ENCODE measurements at regions not wholly inside any gene's neighbourhood (a gene's known extent, or its start where the extent isn't known, plus 50 kb on each side); places are given as distances from the start of the nearest gene placed in this dataset.

- Histone ChIP-seq H3K4me3 (ENCODE audit: low read length) (peak overlapping the region; percentile 57), H3K9ac (ENCODE audit: extremely low read depth, low read length, poor library complexity, severe bottlenecking) (no peak overlapping the region), H3K36me3 (ENCODE audit: control insufficient read depth, insufficient read depth, low read length) (no peaks in the 10 kb centered on the region), H3K9me3 (ENCODE audit: control insufficient read depth, low read length) (peaks cover 35% of the 10 kb centered on the region), H3K27me3 (ENCODE audit: control insufficient read depth, insufficient read depth, low read length, poor library complexity, severe bottlenecking) (no peaks in the 10 kb centered on the region), H3K4me1 (ENCODE audit: control insufficient read depth, insufficient read depth, low read length) (no peaks in the 10 kb centered on the region), H3K27ac (ENCODE audit: low read depth, low read length) (no peak overlapping the region)
- 83 to 100% methylated on average over 1 of the region's 2 CpGs for WGBS, 2 experiments (ENCODE audit: insufficient coverage in 1 of 2, insufficient read length in 1 of 2)
- Mint-ChIP-seq H3K4me3 (no peak overlapping the region), H3K27ac (no peak overlapping the region), H3K9me3 (peaks cover 36% of the 10 kb centered on the region), H3K36me3 (ENCODE audit: low read depth) (peaks cover 8% of the 10 kb centered on the region), H3K4me1 (peaks cover 9% of the 10 kb centered on the region), H3K27me3 (ENCODE audit: insufficient read depth) (no peaks in the 10 kb centered on the region)
- no peak for DNase-seq
- no peak for TF ChIP-seq CTCF (conservative IDR thresholded peaks at IDR 0.05)
Observed at GRCh38 chr1:219042769-219043168, 130.9 kb upstream of the LYPLAL1 start.

- no peaks in the 10 kb centered on the region for H3K36me3 ChIP-seq (ENCODE audit: control insufficient read depth, insufficient read depth, low read length)
- WGBS, 2 experiments (ENCODE audit: insufficient coverage in 1 of 2, insufficient read length in 1 of 2) = 95 to 100% methylated on average over 1 to 3 of the region's 3 CpGs
- Mint-ChIP-seq H3K4me3 (no peak overlapping the region), H3K36me3 (ENCODE audit: low read depth) (peaks cover 8% of the 10 kb centered on the region), H3K4me1 (peaks cover 4% of the 10 kb centered on the region), H3K27me3 (ENCODE audit: insufficient read depth) (no peaks in the 10 kb centered on the region), H3K27ac (no peak overlapping the region), H3K9me3 (peaks cover 18% of the 10 kb centered on the region)
- no peak overlapping the region for H3K9ac ChIP-seq (ENCODE audit: extremely low read depth, low read length, poor library complexity, severe bottlenecking)
- H3K9me3 ChIP-seq (ENCODE audit: control insufficient read depth, low read length) = peaks cover 21% of the 10 kb centered on the region
- no peak for TF ChIP-seq CTCF (conservative IDR thresholded peaks at IDR 0.05)
- no peak overlapping the region for H3K4me3 ChIP-seq (ENCODE audit: low read length)
- no peak for DNase-seq
- H3K4me1 ChIP-seq (ENCODE audit: control insufficient read depth, insufficient read depth, low read length) = no peaks in the 10 kb centered on the region
- no peak overlapping the region for H3K27ac ChIP-seq (ENCODE audit: low read depth, low read length)
- no peaks in the 10 kb centered on the region for H3K27me3 ChIP-seq (ENCODE audit: control insufficient read depth, insufficient read depth, low read length, poor library complexity, severe bottlenecking)
Observed at GRCh38 chr1:219045246-219045645, 128.4 kb upstream of the LYPLAL1 start.

DNA sequence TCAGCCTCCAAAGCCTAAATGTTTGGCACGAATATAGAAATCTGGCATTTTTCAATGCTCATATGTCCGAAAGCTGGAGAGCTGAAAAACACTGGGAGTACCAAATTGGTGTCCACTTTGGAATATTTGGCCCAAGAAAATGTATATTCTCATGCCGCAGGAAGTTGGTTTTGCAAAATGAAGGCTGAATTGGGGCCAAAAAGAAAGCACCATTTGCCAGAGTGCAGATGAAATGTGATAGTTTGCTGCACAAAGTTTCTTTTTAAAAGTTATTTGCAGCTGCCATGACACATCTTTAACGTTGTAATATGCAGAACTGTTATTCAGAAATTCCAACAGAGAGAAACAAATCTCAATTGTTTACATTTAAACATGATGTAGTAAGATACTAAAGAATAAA, 124.2 kb upstream of the LYPLAL1 start:
- no peak overlapping the region for H3K27ac ChIP-seq (ENCODE audit: low read depth, low read length)
- no peaks in the 10 kb centered on the region for H3K36me3 Mint-ChIP-seq (ENCODE audit: low read depth)
- no peak overlapping the region for H3K4me3 ChIP-seq (ENCODE audit: low read length)
- H3K27me3 ChIP-seq (ENCODE audit: control insufficient read depth, insufficient read depth, low read length, poor library complexity, severe bottlenecking) = no peaks in the 10 kb centered on the region
- H3K9ac ChIP-seq (ENCODE audit: extremely low read depth, low read length, poor library complexity, severe bottlenecking) = no peak overlapping the region
- DNase-seq = no peak
- no peak overlapping the region for H3K27ac Mint-ChIP-seq
- no peak overlapping the region for H3K4me3 Mint-ChIP-seq
- no peaks in the 10 kb centered on the region for H3K4me1 Mint-ChIP-seq
- no peaks in the 10 kb centered on the region for H3K36me3 ChIP-seq (ENCODE audit: control insufficient read depth, insufficient read depth, low read length)
- no peaks in the 10 kb centered on the region for H3K9me3 Mint-ChIP-seq
- 92 to 96% methylated on average over 3 to 4 of the region's 4 CpGs for WGBS, 2 experiments (ENCODE audit: insufficient coverage in 1 of 2, insufficient read length in 1 of 2)
- no peak for TF ChIP-seq CTCF (conservative IDR thresholded peaks at IDR 0.05)
- no peaks in the 10 kb centered on the region for H3K27me3 Mint-ChIP-seq (ENCODE audit: insufficient read depth)
- H3K4me1 ChIP-seq (ENCODE audit: control insufficient read depth, insufficient read depth, low read length) = no peaks in the 10 kb centered on the region
- H3K9me3 ChIP-seq (ENCODE audit: control insufficient read depth, low read length) = no peaks in the 10 kb centered on the region

Data from endodermal cell (in vitro differentiated cells).